Stimulated activated CD8-positive, alpha-beta memory T cell treated with anti-CD3 and anti-CD28 coated beads, Interleukin-4, amount 100 ng/mL, for 24 hours (primary cell): ENCODE measurements at regions not wholly inside any gene's neighbourhood (a gene's known extent, or its start where the extent isn't known, plus 50 kb on each side); places are given as distances from the start of the nearest gene placed in this dataset.
"Not testable (repeated sequence)": the region's sequence is repeated elsewhere in the genome, so short reads cannot be mapped to it uniquely, and the experiment has no call there.

ENCODE experiments used
- DNase-seq: peaks from one replicate; pipeline ENCODE4 v3.0.0-alpha.2; 2020; ENCODE audit warnings: low read depth

DNA sequence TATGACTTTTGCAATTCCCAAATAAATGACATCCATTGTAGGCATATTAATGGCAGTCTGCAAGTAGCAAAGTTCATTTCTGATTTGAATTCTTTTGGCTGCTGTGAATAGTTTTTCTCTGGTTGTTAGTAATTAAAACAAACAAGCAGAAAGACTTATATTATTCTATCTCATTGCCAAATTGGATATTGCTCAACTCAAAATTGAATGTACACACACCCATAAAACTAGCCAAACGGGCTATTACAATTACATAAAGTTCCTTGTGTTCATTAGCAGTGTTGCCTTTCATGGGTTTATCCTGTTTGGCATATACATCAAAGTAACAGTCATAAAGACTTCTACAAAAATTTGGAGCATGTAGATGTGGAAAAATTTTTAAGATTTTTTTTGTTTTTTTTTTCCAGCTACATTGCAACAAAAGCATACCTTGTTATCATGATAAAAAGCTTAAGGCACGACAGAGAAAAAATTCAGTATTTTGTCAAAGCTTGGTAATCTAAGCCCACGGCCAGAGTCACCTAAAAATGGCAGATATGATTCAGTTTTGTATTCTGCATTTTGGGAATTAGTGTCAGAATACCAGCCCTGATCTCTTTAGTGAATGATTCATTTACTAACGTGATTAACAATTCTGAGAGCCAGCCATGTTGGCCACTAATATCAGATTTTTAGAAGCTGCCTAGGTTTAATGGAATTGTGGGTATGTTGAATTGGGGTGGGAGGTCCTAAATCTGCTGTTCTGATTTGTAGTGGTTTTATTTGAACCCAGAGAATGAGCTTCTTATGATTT, 108.4 kb downstream of the KLF5 start:
- no peak for DNase-seq

DNA sequence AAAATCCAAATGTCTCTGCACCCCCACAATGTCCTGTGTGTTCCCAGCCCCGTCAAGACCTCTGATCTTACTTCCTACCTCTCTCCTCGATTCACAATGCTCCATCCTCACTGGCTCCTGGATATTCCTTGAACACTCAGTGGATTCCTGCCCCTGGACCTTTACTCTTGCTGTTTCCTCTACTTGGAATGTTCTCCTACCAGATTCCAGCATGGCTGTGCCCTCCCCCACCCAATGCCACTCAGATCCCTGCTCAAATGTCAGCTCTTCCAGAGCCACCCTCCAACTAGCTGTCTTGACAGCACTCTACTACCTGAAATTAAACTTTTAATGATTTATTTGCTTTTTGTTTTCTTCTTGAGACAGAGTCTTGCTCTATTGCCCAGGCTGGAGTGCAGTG, 107.4 kb downstream of the KLF5 start:
- no peak for DNase-seq

DNA sequence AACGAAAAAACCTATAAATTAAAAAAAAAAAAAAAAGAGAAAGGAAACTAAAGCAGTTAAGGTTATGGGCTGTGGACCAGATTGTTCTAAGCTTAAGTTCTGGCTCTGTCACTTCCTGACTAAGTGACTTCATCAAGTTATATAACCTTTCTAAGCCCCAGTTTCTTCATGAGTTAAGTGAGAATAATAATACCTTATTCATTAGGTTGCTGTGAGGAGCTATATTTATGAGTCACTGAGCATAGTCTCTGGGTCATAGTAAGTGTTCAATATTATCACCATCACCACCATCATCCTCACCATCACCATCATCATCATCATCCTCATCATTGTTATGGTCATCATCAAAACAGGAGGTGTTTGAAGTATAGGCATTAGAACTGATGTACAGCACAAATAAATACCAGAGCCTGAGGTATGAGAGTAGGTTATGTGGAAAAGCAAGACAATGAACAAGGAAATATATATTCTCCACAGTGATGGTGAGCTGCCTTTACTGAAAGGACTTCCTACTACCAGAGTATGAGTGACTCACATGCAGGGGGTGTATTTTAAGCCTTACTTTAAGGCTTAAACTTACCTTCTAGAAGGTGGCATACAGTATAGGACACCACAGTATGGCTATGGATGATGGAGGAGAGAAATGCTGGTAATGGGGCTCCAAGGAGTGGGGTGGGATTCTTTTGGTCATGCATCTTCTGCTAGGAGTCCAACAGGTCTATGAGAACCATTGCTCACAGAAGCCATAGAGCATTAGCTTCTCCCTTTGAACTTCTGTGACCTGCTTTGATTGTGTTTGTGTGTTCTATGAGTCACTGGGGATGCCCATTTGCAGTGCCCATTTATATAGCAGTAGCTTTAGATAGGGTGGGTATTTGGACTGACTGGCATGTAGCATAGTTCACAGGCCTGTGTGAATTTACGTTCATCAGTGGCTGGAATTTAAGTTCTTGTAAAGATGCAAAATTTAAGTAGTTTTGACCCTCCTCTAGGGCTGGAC, 104.4 kb downstream of the KLF5 start:
- no peak for DNase-seq

DNA sequence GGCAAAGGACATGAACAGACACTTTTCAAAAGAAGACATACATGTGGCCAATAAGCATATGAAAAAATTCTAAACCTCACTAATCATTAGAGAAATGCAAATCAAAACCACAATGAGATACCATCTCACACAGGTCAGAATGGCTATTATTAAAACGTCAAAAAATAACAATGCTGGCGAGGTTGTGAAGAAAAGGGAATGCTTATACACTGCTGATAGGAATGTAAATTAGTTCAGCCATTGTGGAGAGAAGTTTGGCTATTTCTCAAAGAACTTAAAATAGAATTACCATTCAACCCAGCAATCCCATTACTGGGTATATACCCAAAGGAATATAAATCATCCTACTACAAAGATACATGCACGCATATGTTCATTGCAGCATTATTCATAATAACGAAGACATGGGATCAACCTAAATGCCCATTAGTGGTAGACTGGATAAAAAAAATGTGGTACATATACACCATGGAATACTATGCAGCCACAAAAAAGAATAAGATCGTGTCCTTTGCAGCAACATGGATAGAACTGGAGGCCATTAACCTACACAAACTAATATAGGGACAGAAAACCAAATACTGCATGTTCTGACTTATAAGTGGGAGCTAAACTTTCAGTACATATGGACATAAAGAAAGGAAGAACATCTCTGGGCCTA, 101.7 kb downstream of the KLF5 start:
- DNase-seq: not testable (repeated sequence)

DNA sequence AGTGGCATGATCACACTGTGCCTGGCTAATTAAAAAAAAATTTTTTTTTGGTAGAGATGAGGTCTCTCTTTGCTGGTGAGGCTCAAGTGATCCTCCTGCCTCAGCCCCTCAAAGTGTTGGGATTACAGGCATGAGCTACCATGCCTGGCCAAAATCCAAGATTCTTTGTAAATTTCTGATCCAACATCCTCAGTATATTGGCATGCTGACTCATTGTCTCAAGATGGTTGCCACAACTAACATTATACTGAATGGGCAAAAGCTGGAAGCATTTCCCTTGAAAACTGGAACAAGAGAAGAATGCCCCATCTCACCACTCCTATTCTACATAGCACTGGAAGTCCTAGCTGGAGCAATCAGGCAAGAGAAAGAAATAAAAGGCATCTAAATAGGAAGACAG, 100.0 kb downstream of the KLF5 start:
- no peak for DNase-seq

DNA sequence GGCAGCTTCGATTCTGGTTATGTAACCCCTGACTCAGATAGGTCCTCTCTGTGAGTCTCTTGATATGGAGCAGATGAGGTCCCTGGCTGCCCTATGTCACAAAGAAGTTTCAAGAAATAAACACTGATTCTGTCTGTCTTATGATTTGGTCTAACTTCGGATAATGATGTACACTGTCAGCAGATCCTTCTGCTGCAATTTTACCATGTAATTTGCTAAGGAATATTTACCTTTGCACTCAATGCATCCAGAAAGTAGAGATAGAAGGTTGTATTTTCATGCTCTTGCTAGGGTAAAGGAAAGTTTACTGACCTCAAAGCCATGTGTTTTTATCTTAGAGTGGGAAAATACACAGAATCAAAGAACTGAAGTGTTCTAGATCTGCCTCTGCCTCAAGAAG, 98.2 kb downstream of the KLF5 start:
- DNase-seq: no peak

DNA sequence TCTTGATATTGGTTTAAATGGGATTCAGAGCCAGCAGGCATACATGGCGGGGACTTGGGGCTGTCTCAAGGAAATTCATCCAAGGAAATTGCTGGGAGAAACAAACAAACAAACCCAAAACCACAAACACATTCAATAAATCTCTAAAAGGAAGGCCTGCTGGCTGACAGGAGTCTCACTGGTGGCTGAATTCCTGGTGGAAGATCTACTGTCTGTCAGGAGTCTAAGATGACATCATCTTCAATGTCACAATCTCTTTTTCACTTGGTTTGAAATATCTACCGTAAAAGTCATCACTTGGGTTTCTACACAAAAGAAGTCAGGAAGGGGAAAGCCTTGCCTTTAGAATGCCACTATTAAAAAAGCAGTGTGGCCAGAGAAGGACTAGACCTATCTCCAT, 87.9 kb downstream of the KLF5 start:
- no peak for DNase-seq

DNA sequence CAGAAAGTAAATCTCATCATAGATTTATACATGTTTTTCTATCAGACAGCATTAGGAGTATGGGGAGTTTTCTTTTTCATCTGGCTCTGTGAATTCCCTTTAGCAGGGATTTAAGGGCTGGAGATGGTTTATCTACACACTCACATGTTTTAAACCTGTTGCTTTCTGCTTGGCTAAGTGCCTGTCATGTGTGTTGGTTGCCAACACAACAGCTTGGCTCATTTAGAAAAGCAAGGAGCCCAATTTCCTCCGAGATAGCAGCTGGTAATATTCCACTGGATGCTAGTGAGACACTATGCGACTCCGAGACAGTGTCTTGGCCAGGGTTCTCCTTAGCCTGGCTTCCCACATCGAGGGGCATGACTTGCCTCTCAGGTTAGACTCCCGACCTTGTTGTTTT, 83.3 kb downstream of the KLF5 start:
- DNase-seq: no peak

DNA sequence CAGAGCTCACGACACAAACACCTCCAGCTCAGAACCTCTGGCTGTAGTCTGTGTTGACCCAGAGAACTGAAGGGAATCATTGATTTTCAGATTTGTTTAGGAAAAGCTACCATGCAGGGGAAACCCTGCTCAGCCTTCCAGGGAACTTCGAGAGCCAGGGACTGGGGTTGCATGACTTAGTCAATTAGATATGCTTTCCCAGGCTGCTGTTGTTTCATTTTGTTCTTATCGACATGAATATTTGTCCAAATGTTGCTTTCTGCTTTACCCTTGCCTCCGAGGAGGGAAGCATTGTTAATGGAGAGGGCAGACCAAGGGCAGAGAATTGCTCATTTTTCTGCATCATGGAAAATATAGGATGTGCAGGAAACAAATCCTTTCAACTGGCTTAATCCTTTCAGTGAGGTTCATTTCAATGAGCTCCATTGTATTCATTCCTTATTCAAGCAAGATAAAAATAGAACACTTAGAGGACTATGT, 82.5 kb downstream of the KLF5 start:
- no peak for DNase-seq

DNA sequence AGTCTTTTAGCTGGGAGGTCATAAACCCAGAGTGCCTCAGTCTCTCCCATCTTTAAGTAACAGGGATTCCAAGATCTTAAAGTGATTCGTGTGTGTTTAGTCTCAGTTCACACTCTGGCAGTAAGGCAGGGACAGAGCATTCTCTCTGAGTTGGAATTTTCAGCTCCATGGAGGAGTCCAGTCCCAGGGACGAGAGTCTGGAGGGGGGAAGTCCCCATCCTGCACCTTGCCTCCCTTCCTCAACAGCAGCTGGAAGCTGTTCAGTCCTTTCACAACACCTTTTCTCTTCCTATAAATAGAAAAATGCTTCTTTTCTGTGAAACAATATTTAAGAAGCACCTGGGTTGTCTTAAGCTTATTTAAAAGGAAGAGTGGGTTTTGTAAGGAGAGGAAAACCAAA, 82.0 kb downstream of the KLF5 start:
- no peak for DNase-seq

DNA sequence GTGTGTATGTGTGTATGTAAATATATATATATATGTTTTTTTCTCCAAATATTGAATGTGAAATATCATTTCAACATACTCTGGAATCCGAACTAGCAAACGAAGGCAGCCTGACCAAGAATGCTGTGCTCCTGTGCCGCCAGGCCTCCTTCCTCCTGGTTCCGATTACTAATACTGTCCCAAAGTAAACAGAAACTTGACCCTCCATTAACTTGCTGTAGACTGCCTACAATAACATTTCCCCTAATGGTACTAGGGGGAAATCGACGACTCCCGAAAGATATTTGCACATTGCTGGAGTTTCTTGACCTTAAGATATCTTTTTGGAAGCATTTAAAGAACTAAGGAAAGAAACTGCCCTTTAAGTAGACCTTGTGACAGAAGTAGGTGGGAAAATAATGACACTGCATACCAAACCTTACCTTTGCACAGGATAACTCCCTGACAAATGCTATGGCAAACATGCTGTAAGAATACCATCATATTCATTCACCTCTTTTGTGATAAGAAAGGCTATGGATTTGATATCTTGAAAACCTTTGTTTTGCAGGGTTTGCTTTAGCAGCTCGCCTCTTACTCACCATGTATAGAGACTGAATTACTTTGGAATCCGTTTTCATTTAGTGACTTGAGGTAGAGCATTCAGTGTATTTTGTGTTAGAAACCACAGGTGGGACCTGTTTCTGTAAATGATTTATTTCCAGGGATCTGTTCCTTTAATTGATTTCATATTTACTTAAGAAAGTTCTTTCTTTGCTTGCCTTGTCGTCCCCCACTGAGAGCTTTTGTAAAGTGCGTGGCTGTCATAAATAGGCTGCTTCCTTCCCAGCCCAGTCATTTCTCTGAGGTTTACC, 80.1 kb downstream of the KLF5 start:
- no peak for DNase-seq

DNA sequence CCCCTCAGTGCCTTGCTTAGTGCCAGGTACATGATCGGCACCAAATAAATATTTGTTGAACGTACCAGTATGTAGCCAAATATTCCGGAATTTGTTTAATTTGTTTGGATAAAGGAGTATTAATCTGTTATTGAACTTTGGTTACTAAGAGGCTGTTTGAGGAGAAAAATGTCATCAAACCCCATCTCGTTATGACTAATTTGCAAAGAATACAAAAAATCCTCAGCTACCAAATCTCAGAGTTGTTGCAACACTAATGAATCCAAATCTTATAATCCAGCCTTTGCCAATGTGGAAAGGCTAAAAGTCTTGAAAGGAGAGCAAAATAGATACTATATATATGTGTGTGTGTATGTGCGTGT, 79.5 kb downstream of the KLF5 start:
- no peak for DNase-seq

DNA sequence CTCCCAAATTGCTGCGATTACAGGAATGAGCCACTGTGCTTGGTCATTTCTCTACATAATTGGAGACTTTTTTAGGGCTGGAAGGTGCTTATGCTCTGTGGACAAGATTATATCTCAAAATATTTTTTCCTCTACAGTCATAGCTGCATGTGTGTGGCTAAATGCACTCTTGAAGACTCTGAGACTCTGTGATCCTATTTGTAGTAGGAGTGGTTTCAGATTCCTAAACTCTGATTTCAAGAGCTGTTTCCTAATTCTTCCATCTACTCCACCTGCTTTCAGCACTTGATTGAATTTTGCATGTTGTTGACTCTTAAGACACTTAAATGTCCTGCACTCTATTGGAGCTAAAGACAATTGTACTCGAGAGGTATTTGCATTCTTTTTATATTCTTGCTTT, 78.0 kb downstream of the KLF5 start:
- no peak for DNase-seq

DNA sequence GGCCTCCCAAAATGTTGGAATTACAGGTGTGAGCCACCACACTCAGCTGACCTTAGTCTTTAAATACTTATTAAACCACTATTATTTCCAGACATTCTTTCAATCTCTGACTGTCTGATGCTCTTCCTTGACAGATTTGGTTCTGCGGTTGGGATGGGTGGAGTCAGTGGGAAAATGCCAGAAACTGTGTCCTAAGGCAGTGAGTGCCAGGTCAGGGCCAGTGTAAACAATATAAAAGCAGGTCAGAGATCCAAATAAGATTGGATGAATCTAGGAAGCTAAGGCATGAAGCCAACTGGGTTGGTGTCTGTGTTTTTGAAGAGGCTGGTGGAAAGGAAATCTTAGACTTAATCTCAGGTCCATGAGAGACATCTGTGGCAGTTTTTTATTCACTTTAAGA, 74.7 kb downstream of the KLF5 start:
- DNase-seq: no peak

DNA sequence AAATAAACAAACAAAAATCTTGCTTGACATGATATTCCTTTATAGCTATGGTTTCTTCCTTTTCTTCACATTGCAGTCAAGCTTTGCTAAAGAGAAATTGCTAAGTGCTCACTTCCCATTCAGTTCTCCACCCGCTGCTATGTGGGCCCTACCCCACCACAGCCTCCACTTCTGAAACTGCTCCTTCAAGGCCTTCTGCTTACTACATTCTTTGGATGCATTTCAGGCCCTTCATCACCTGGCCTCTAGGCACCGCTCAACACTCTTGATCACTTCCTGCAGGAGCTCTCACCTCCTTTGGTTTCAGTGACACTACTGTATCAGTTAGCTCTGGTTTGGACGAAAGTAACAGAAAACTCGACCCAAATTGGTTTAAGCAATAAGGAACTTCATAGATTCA, 72.4 kb downstream of the KLF5 start:
- DNase-seq: no peak

DNA sequence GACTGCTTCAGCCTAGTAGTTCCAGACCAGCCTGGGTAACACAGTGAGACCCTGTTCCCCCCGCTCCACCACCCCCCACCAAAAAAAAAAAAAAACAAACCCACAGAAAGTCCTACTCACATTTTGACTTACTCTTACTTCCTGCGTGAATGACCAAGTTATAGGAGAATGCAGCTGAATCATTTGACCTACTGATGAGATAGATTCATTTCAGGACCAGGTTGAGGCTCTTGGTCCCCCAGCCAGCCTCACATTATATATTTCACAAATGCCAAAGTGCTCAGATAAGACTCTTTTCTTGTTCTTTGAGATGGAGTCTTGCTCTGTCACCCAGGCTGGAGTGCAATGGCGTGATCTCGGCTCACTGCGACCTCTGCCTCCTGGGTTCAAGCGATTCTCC, 70.2 kb downstream of the KLF5 start:
- DNase-seq: no peak
